Endothelial cell of umbilical vein (primary cell): ENCODE measurements at regions not wholly inside any gene's neighbourhood (a gene's known extent, or its start where the extent isn't known, plus 50 kb on each side); places are given as distances from the start of the nearest gene placed in this dataset.

Experiments used
- BruUV-seq: library from RNA; stranded (reverse); fragments of 400-500 nt; replicated peaks from 2 replicates; lab custom pipeline; 2021; lab: Mats Ljungman, UMichigan
- CTCF ChIA-PET: fragments of 300-600, 350-600 bp; sonication (Branson Sonifier 250); formaldehyde crosslinking; loops from one replicate; lab custom pipeline; 2021; ENCODE audit warnings: antibody characterized with exemption, inconsistent platforms; lab: Charles Lee
- POLR2A ChIA-PET: fragments of 300-600, 350-600 bp; sonication (Branson Sonifier 250); formaldehyde crosslinking; loops from one replicate; lab custom pipeline; 2021; ENCODE audit warnings: antibody characterized with exemption, inconsistent platforms; lab: Charles Lee
- DNase-seq: peaks from one replicate; pipeline ENCODE4 v3.0.0-alpha.2; 2011; ENCODE audit warnings: low read depth, low spot score
- FAIRE-seq: peaks from 2 replicates; lab custom pipeline; 2011; peaks lifted over from hg19 to GRCh38; lab: Jason Lieb, UNC
- H2AFZ ChIP-seq: 2 replicates; pipeline ENCODE4 v1.6.0; 2012; ENCODE audit warnings: low read depth, low read length, control low read depth, inconsistent platforms
- H3K27ac ChIP-seq: 2 replicates; pipeline ENCODE4 v1.5.1; 2011; ENCODE audit warnings: low read depth, mild to moderate bottlenecking, control low read depth, low read length, moderate library complexity; ENCODE audit not compliant: insufficient read depth
- H3K27me3 ChIP-seq, 2 experiments: 2 replicates each; pipeline versions ENCODE4 v1.6.0 to v1.6.1; 2011; ENCODE audit warnings: low read length in 2 of 2, mixed read lengths in 1 of 2; ENCODE audit not compliant: control insufficient read depth in 2 of 2, insufficient read depth in 2 of 2
- H3K36me3 ChIP-seq, 2 experiments: 2 replicates in 1 of 2; 3 replicates in 1 of 2; pipeline ENCODE4 v1.5.1; 2011; ENCODE audit warnings: low read length in 2 of 2, mild to moderate bottlenecking in 1 of 2, moderate library complexity in 1 of 2; ENCODE audit not compliant: control insufficient read depth in 2 of 2, insufficient read depth in 2 of 2; ENCODE audit errors: extremely low read depth in 1 of 2
- H3K4me1 ChIP-seq: 3 replicates; pipeline ENCODE4 v1.5.1; 2011; ENCODE audit warnings: mild to moderate bottlenecking, low read length; ENCODE audit not compliant: control insufficient read depth, insufficient read depth; ENCODE audit errors: extremely low read depth
- H3K4me2 ChIP-seq: 2 replicates; pipeline ENCODE4 v1.6.1; 2011; ENCODE audit warnings: low read length, control low read depth, mixed read lengths; ENCODE audit not compliant: insufficient read depth
- H3K4me3 ChIP-seq, 3 experiments: fragments of 200-600 bp in 1 of 3; sonication (generic), shearing (Covaris generic) in 1 of 3; replicated peaks in 1 of 3; 2 replicates each; pipeline ENCODE4 v1.5.1; 2011 to 2016; ENCODE audit warnings: control low read depth in 3 of 3, low read length in 3 of 3, mild to moderate bottlenecking in 2 of 3, inconsistent platforms in 1 of 3, low read depth in 1 of 3, moderate library complexity in 1 of 3; ENCODE audit not compliant: insufficient read depth in 1 of 3
- H3K79me2 ChIP-seq: 2 replicates; pipeline ENCODE4 v1.6.0; 2012; ENCODE audit warnings: low read length, inconsistent platforms; ENCODE audit not compliant: control insufficient read depth, insufficient read depth
- H3K9ac ChIP-seq: replicated peaks from 2 replicates; pipeline ENCODE3; 2011; ENCODE audit warnings: low read length, control low read depth; ENCODE audit not compliant: insufficient read depth; ENCODE audit errors: extremely low read depth
- H3K9me1 ChIP-seq: replicated peaks from 3 replicates; pipeline ENCODE4 v1.6.0; 2011; ENCODE audit warnings: mild to moderate bottlenecking, low read length; ENCODE audit not compliant: control insufficient read depth, insufficient read depth; ENCODE audit errors: extremely low read depth
- H3K9me3 ChIP-seq: replicated peaks from 2 replicates; pipeline ENCODE4 v1.5.1; 2012; ENCODE audit warnings: low read length, inconsistent platforms; ENCODE audit not compliant: control insufficient read depth, insufficient read depth
- H4K20me1 ChIP-seq: replicated peaks from 2 replicates; pipeline ENCODE3; 2011; ENCODE audit warnings: mild to moderate bottlenecking, low read length; ENCODE audit not compliant: control insufficient read depth, insufficient read depth; ENCODE audit errors: extremely low read depth
- EZH2 ChIP-seq: IDR thresholded peaks from 2 replicates; pipeline ENCODE4 v1.6.1; 2012; ENCODE audit warnings: borderline replicate concordance, low read depth, mild to moderate bottlenecking, moderate library complexity, low read length, inconsistent platforms; ENCODE audit not compliant: severe bottlenecking
- FOS ChIP-seq: IDR thresholded peaks from 2 replicates; pipeline ENCODE4 v1.6.1; 2011; ENCODE audit warnings: mild to moderate bottlenecking, low read length, moderate library complexity, borderline replicate concordance; ENCODE audit not compliant: insufficient read depth
- GATA2 ChIP-seq: IDR thresholded peaks from 2 replicates; pipeline ENCODE4 v1.7.0; 2011; ENCODE audit warnings: low read depth, mild to moderate bottlenecking, moderate library complexity, mixed read lengths, low read length; ENCODE audit not compliant: insufficient read length, insufficient read depth
- JUN ChIP-seq: IDR thresholded peaks from 2 replicates; pipeline ENCODE4 v1.6.1; 2011; ENCODE audit warnings: borderline replicate concordance, low read depth; ENCODE audit not compliant: insufficient read length, insufficient read depth
- MYC ChIP-seq: IDR thresholded peaks from one replicate; pipeline ENCODE4 v1.6.1; 2011; ENCODE audit warnings: mild to moderate bottlenecking, low read depth, low read length
- dilution Hi-C: fragments of 300-500 bp; cut with MboI; formaldehyde crosslinking; loops from one replicate; pipeline ENCODE4 v1.15.0; 2019; ENCODE audit warnings: low sequenced_read_pairs; ENCODE audit not compliant: extremely low pct_ligation_motif_present
- intact Hi-C: fragments of 100-400 bp; cut with micrococcal nuclease; formaldehyde crosslinking; loops from one replicate; pipeline ENCODE4 v1.10.0; 2022
- TF ChIP-seq, protein P1 (sequence below), 2 donors: IDR thresholded peaks; 1 replicate in 1 of 2; 2 replicates in 1 of 2; pipeline ENCODE4 v1.5.1; 2011; ENCODE audit warnings: low read length in 2 of 2, mild to moderate bottlenecking in 2 of 2, moderate library complexity in 2 of 2, control low read depth in 1 of 2, inconsistent platforms in 1 of 2, low read depth in 1 of 2; ENCODE audit not compliant: insufficient read depth in 1 of 2; ENCODE audit errors: extremely low read depth in 1 of 2
- TF ChIP-seq, protein P2 (sequence below): IDR thresholded peaks from 2 replicates; pipeline ENCODE4 v1.6.1; 2011; ENCODE audit not compliant: insufficient read depth, insufficient read length

DNA sequence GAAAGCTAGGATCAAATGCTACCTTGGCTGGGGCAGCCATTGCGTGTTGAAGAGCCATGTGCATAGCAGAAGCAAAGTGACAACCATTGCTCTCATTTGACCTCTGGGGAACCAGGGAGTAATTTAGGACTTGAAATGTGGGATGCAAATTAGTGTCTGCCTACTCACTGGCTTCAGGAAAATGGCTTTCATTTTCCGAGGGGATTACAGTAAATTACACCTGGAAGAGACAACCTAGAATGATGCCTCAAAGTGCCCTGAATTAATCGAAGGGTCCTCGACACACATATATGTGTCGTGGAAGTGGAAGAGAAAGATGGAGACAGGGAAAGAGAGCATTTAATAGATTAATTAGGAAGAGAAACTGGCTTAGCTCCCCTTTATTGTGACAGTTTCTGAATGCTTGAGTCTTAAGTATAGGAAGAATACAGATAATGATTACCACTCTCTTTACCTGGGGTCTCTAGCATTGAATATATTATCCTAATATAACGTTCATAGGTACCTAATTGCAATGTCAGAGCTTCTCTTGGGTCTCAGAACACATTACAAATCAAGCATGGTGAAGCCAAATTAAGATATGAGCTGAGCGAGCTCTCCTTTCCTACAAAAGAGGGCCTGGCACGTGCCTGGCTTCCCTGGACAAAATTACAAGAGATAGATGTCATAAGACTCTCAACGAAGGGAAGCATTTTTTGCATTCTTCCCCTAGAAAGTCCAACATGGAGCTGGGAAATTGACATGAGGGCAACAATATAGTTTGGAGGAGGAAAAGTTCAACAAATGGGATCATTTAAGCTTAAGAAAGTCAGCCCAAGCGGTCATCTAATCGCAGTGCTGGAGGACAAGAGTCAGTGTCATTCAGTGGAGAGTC, 59.5 kb downstream of the MYCN start:
- CTCF ChIA-PET: no interaction called here
- Histone ChIP-seq H2AFZ (no peak overlapping the region), H3K79me2 (no peaks in the 10 kb centered on the region), H3K27me3 (no peaks in the 10 kb centered on the region), H3K4me2 (no peak overlapping the region), H3K27ac (no peak overlapping the region), H4K20me1 (no peaks in the 10 kb centered on the region), H3K9ac (no peak overlapping the region), H3K9me3 (no peaks in the 10 kb centered on the region), H3K9me1 (no peaks in the 10 kb centered on the region), H3K4me3 (no peak overlapping the region), H3K36me3 (no peaks in the 10 kb centered on the region), H3K4me1 (no peaks in the 10 kb centered on the region)
- no peak for FAIRE-seq
- TF ChIP-seq JUN (no peak), MYC (no peak), EZH2 (no peak), GATA2 (no peak), FOS (no peak)
- TF ChIP-seq, protein P1, sequence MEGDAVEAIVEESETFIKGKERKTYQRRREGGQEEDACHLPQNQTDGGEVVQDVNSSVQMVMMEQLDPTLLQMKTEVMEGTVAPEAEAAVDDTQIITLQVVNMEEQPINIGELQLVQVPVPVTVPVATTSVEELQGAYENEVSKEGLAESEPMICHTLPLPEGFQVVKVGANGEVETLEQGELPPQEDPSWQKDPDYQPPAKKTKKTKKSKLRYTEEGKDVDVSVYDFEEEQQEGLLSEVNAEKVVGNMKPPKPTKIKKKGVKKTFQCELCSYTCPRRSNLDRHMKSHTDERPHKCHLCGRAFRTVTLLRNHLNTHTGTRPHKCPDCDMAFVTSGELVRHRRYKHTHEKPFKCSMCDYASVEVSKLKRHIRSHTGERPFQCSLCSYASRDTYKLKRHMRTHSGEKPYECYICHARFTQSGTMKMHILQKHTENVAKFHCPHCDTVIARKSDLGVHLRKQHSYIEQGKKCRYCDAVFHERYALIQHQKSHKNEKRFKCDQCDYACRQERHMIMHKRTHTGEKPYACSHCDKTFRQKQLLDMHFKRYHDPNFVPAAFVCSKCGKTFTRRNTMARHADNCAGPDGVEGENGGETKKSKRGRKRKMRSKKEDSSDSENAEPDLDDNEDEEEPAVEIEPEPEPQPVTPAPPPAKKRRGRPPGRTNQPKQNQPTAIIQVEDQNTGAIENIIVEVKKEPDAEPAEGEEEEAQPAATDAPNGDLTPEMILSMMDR (IDR thresholded peaks at IDR 0.05; ENCODE audit: extremely low read depth in 1 of 2, insufficient read depth in 1 of 2, low read depth in 1 of 2, low read length in 2 of 2): no peak
- TF ChIP-seq, protein P2, sequence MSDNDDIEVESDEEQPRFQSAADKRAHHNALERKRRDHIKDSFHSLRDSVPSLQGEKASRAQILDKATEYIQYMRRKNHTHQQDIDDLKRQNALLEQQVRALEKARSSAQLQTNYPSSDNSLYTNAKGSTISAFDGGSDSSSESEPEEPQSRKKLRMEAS: no peak
- no TSS peak for BruUV-seq
- intact Hi-C loops (no loop called here), dilution Hi-C loops (no loop called here)
- no peak for DNase-seq
- POLR2A ChIA-PET: no interaction called here
